Pancreas (tissue), 10 donors: ENCODE measurements at regions not wholly inside any gene's neighbourhood (a gene's known extent, or its start where the extent isn't known, plus 50 kb on each side); places are given as distances from the start of the nearest gene placed in this dataset.

Source experiments
- ATAC-seq, 4 donors: fragments of 200-7000 bp; cut with Tn5 transposase; one replicate each; pipeline versions ENCODE4 v1.8.0 to v1.9.1; 2020; ENCODE audit warnings: mild to moderate bottlenecking in 4 of 4, moderate library complexity in 4 of 4
- DNase-seq, 6 donors: peaks; one replicate each; pipeline ENCODE4 v3.0.0-alpha.2; 2020
- FAIRE-seq: peaks from 2 replicates; lab custom pipeline; 2012; peaks lifted over from hg19 to GRCh38; lab: Jason Lieb, UNC
- H3K27ac ChIP-seq, 4 donors: fragments of 200-600 bp; sonication (generic); 1 replicate in 3 of 4; 2 replicates in 1 of 4; pipeline versions ENCODE4 v1.5.0 to v1.8.0; 2020
- H3K27me3 ChIP-seq, 4 donors: fragments of 200-600 bp; one replicate each; pipeline ENCODE4 v1.8.0; 2021
- H3K36me3 ChIP-seq, 3 donors: fragments of 200-600 bp; sonication (generic) in 1 of 3; one replicate each; pipeline versions ENCODE4 v1.5.0 to v1.8.0; 2020 to 2021
- H3K4me1 ChIP-seq, 3 donors: fragments of 200-600 bp; one replicate each; pipeline ENCODE4 v1.8.0; 2021
- H3K4me3 ChIP-seq, 4 donors: fragments of 200-600 bp; sonication (generic) in 2 of 4; one replicate each; pipeline versions ENCODE4 v1.5.0 to v1.8.0; 2020 to 2021
- H3K9me3 ChIP-seq, 4 donors: fragments of 200-600 bp; one replicate each; pipeline ENCODE4 v1.8.0; 2021
- CTCF ChIP-seq, 4 donors: fragments of 200-600 bp; sonication (generic) in 3 of 4; IDR thresholded peaks; one replicate each; pipeline versions ENCODE4 v1.5.0 to v1.8.0; 2021; ENCODE audit warnings: antibody characterized with exemption in 4 of 4
- WGBS, 2 donors: extraction: QIAGEN DNeasy Blood & Tissue Kit; methylation state at CpG; one replicate each; pipeline ENCODE4 v1.1.7; 2013; 5-methylcytosine and 5-hydroxymethylcytosine counted together
- intact Hi-C, 3 donors: fragments of 100-400 bp; cut with DNase I; formaldehyde crosslinking; loops; one replicate each; pipeline versions ENCODE4 v1.11.1 to v1.14.2; 2022
- donor health status: healthy with polysubstance abuse.
- donor health status: DM: no; HTN: no; CAD: no; lungs with moderate emphysema.
- donor health status: DM: no; HTN: no; CAD: no.
- donor health status: control.
- donor health status: control.
- donor health status: Bipolar disorder and iron deficiency.
- donor health status: DM: yes; HTN: yes; CAD: no.
- donor health status: DM: no; HTN: no; CAD: no.
- donor health status: DM: no; HTN: no; CAD: no.
- donor health status: DM: yes; HTN: yes; CAD: no.

- TF ChIP-seq CTCF (IDR thresholded peaks at IDR 0.05) = no peak
- ATAC-seq (peak in 3 of 4 donors; percentile 18 to 64 (median 24)), FAIRE-seq (no peak), DNase-seq (peak in 1 of 6 donors; percentile 12)
- H3K4me1 ChIP-seq = no peaks in the 10 kb centered on the region
- H3K27me3 ChIP-seq = no peaks in the 10 kb centered on the region
- WGBS, 2 donors = 45 to 50% methylated on average over 2 of the region's 2 CpGs
- no peak overlapping the region for H3K4me3 ChIP-seq
- no peaks in the 10 kb centered on the region for H3K9me3 ChIP-seq
- no peaks in the 10 kb centered on the region for H3K36me3 ChIP-seq
- intact Hi-C loops = no loop called here
- H3K27ac ChIP-seq = no peak overlapping the region
Observed at GRCh38 chr12:89238593-89238992, 113.7 kb downstream of the DUSP6 start.

- Histone ChIP-seq H3K27me3 (no peaks in the 10 kb centered on the region), H3K9me3 (no peaks in the 10 kb centered on the region), H3K4me3 (no peak overlapping the region), H3K36me3 (no peaks in the 10 kb centered on the region), H3K4me1 (no peaks in the 10 kb centered on the region), H3K27ac (no peak overlapping the region)
- no peak for DNase-seq
- no peak for ATAC-seq
- TF ChIP-seq CTCF (IDR thresholded peaks at IDR 0.05) = no peak
- FAIRE-seq = no peak
- 95 to 96% methylated on average over 1 of the region's 1 CpG for WGBS, 2 donors
- intact Hi-C loops = no loop called here
Observed at GRCh38 chr12:89237763-89238162, 114.5 kb downstream of the DUSP6 start.

GRCh38 chr12:89236748-89237383, 115.4 kb downstream of the DUSP6 start:
- ATAC-seq = peak in 2 of 4 donors; percentile 50 to 58

GRCh38 chr12:89236237-89236636, 116.1 kb downstream of the DUSP6 start:
- Histone ChIP-seq H3K36me3 (no peaks in the 10 kb centered on the region), H3K9me3 (no peaks in the 10 kb centered on the region), H3K27me3 (no peaks in the 10 kb centered on the region), H3K4me1 (no peaks in the 10 kb centered on the region), H3K4me3 (no peak overlapping the region), H3K27ac (no peak overlapping the region)
- DNase-seq (no peak), ATAC-seq (no peak), FAIRE-seq (no peak)
- intact Hi-C loops = no loop called here
- no peak for TF ChIP-seq CTCF (IDR thresholded peaks at IDR 0.05)
- WGBS, 2 donors = 77% methylated on average over 1 of the region's 1 CpG

More at GRCh38 chr12:89236748-89237383, 115.4 kb downstream of the DUSP6 start:
- H3K36me3 ChIP-seq = no peaks in the 10 kb centered on the region
- FAIRE-seq (no peak), DNase-seq (no peak)
- H3K27me3 ChIP-seq = no peaks in the 10 kb centered on the region
- no peaks in the 10 kb centered on the region for H3K9me3 ChIP-seq
- H3K4me3 ChIP-seq = no peak overlapping the region
- intact Hi-C loops = no loop called here
- no peak for TF ChIP-seq CTCF (IDR thresholded peaks at IDR 0.05)
- no peak overlapping the region for H3K27ac ChIP-seq
- no peaks in the 10 kb centered on the region for H3K4me1 ChIP-seq
- 57 to 60% methylated on average over 3 of the region's 3 CpGs for WGBS, 2 donors

GRCh38 chr12:89235189-89235993, 116.9 kb downstream of the DUSP6 start:
- Histone ChIP-seq H3K4me3 (no peak overlapping the region), H3K4me1 (no peaks in the 10 kb centered on the region), H3K36me3 (no peaks in the 10 kb centered on the region), H3K27ac (no peak overlapping the region), H3K9me3 (no peaks in the 10 kb centered on the region), H3K27me3 (no peaks in the 10 kb centered on the region)
- intact Hi-C loops = no loop called here
- DNase-seq = no peak
- FAIRE-seq = no peak
- no peak for TF ChIP-seq CTCF (IDR thresholded peaks at IDR 0.05)
- ATAC-seq = no peak
- WGBS, 2 donors = 49 to 53% methylated on average over 5 of the region's 5 CpGs
